Thyroid gland (tissue), 4 donors: ENCODE measurements at regions not wholly inside any gene's neighbourhood (a gene's known extent, or its start where the extent isn't known, plus 50 kb on each side); places are given as distances from the start of the nearest gene placed in this dataset.

Source experiments
- DNase-seq, 2 donors: peaks; one replicate each; pipeline ENCODE4 v3.0.0-alpha.2; 2019
- H3K27ac ChIP-seq, 3 donors: fragments of 200-600 bp; sonication (generic); 1 replicate in 2 of 3; 2 replicates in 1 of 3; pipeline ENCODE4 v1.5.1; 2016 to 2019; ENCODE audit warnings: mild to moderate bottlenecking in 1 of 3, moderate library complexity in 1 of 3
- H3K27me3 ChIP-seq: fragments of 200-600 bp; sonication (generic); one replicate; pipeline ENCODE4 v1.5.1; 2019
- H3K36me3 ChIP-seq, 2 donors: fragments of 200-600 bp; sonication (generic); one replicate each; pipeline ENCODE4 v1.5.1; 2016 to 2019
- H3K4me1 ChIP-seq, 2 donors: fragments of 200-600 bp; sonication (generic); one replicate each; pipeline ENCODE4 v1.5.1; 2017 to 2019
- H3K4me3 ChIP-seq, 3 donors: fragments of 200-600 bp; sonication (generic); replicated peaks in 1 of 3; 1 replicate in 2 of 3; 2 replicates in 1 of 3; pipeline ENCODE4 v1.5.1; 2016; ENCODE audit warnings: mild to moderate bottlenecking in 1 of 3
- H3K9me3 ChIP-seq: fragments of 200-600 bp; sonication (generic); one replicate; pipeline ENCODE4 v1.5.1; 2017
- CTCF ChIP-seq, 6 experiments: fragments of 200-600 bp in 3 of 6; fragments of 450-650 bp in 3 of 6; sonication (generic) in 3 of 6; IDR thresholded peaks; one replicate each; pipeline ENCODE4 v1.5.1; 2016 to 2019; ENCODE audit warnings: antibody characterized with exemption in 6 of 6, mild to moderate bottlenecking in 2 of 6, inconsistent platforms in 1 of 6, moderate library complexity in 1 of 6
- POLR2A ChIP-seq, 2 donors: fragments of 450-650 bp; IDR thresholded peaks; one replicate each; pipeline ENCODE4 v1.6.1; 2017; ENCODE audit warnings: antibody characterized with exemption in 2 of 2, mild to moderate bottlenecking in 2 of 2, moderate library complexity in 1 of 2
- WGBS, 2 donors: methylation state at CpG; one replicate each; pipeline ENCODE4 v1.1.5; 2017; 5-methylcytosine and 5-hydroxymethylcytosine counted together
- intact Hi-C: fragments of 100-400 bp; cut with DNase I; formaldehyde crosslinking; loops from one replicate; pipeline ENCODE4 v1.15.1; 2023

GRCh38 chr15:36335224-36335623 is 244.2 kb upstream of the CDIN1 start:
- no peak for DNase-seq
- no peaks in the 10 kb centered on the region for H3K4me1 ChIP-seq
- no peak overlapping the region for H3K27ac ChIP-seq
- H3K4me3 ChIP-seq: no peak overlapping the region
- no peaks in the 10 kb centered on the region for H3K9me3 ChIP-seq
- H3K36me3 ChIP-seq: no peaks in the 10 kb centered on the region
- 89 to 90% methylated on average over 2 of the region's 2 CpGs for WGBS, 2 donors
- H3K27me3 ChIP-seq: no peaks in the 10 kb centered on the region
- intact Hi-C loops: no loop called here
- TF ChIP-seq CTCF (IDR thresholded peaks at IDR 0.05) (no peak), POLR2A (IDR thresholded peaks at IDR 0.05) (no peak)

GRCh38 chr15:36335659-36336058 is 243.8 kb upstream of the CDIN1 start:
- Histone ChIP-seq H3K9me3 (no peaks in the 10 kb centered on the region), H3K4me1 (no peaks in the 10 kb centered on the region), H3K27me3 (no peaks in the 10 kb centered on the region), H3K4me3 (no peak overlapping the region), H3K36me3 (no peaks in the 10 kb centered on the region), H3K27ac (no peak overlapping the region)
- TF ChIP-seq CTCF (IDR thresholded peaks at IDR 0.05) (no peak), POLR2A (IDR thresholded peaks at IDR 0.05) (no peak)
- 95 to 100% methylated on average over 1 of the region's 1 CpG for WGBS, 2 donors
- no peak for DNase-seq
- intact Hi-C loops: no loop called here

- no peak overlapping the region for H3K27ac ChIP-seq
- intact Hi-C loops: no loop called here
- TF ChIP-seq POLR2A (IDR thresholded peaks at IDR 0.05) (no peak), CTCF (IDR thresholded peaks at IDR 0.05) (no peak)
- no peaks in the 10 kb centered on the region for H3K4me1 ChIP-seq
- no peak overlapping the region for H3K4me3 ChIP-seq
- H3K27me3 ChIP-seq: no peaks in the 10 kb centered on the region
- 82 to 90% methylated on average over 2 of the region's 2 CpGs for WGBS, 2 donors
- no peaks in the 10 kb centered on the region for H3K9me3 ChIP-seq
- DNase-seq: no peak
- no peaks in the 10 kb centered on the region for H3K36me3 ChIP-seq
These were observed 234.5 kb upstream of the CDIN1 start for GRCh38 chr15:36344887-36345286.

- Histone ChIP-seq H3K27me3 (no peaks in the 10 kb centered on the region), H3K27ac (no peak overlapping the region), H3K4me3 (no peak overlapping the region), H3K4me1 (no peaks in the 10 kb centered on the region), H3K36me3 (no peaks in the 10 kb centered on the region), H3K9me3 (no peaks in the 10 kb centered on the region)
- TF ChIP-seq POLR2A (IDR thresholded peaks at IDR 0.05) (no peak), CTCF (IDR thresholded peaks at IDR 0.05) (no peak)
- intact Hi-C loops: no loop called here
- no peak for DNase-seq
These were observed 232.1 kb upstream of the CDIN1 start for GRCh38 chr15:36347272-36347858.

GRCh38 chr15:36356466-36356865 is 223.0 kb upstream of the CDIN1 start:
- H3K4me3 ChIP-seq: no peak overlapping the region
- H3K27me3 ChIP-seq: no peaks in the 10 kb centered on the region
- H3K36me3 ChIP-seq: no peaks in the 10 kb centered on the region
- peaks cover 0 to 4% of the 10 kb centered on the region in 2 donors for H3K4me1 ChIP-seq
- WGBS, 2 donors: 71 to 82% methylated on average over 4 of the region's 4 CpGs
- TF ChIP-seq POLR2A (IDR thresholded peaks at IDR 0.05): no peak
- no peak for TF ChIP-seq CTCF (IDR thresholded peaks at IDR 0.05)
- intact Hi-C loops: no loop called here
- H3K27ac ChIP-seq: peak overlapping the region in 1 of 3 donors; percentile 45
- DNase-seq: no peak
- H3K9me3 ChIP-seq: no peaks in the 10 kb centered on the region
